H9 (cell line): ENCODE measurements at regions not wholly inside any gene's neighbourhood (a gene's known extent, or its start where the extent isn't known, plus 50 kb on each side); places are given as distances from the start of the nearest gene placed in this dataset.

Source experiments
- DNase-seq: peaks from one replicate; pipeline ENCODE4 v3.0.0-alpha.2; 2017
- H2AFZ ChIP-seq: one replicate; pipeline ENCODE4 v1.6.1; 2013; ENCODE audit warnings: mild to moderate bottlenecking, low read length, control low read depth, moderate library complexity
- H2AK5ac ChIP-seq: 2 replicates; pipeline ENCODE4 v1.6.1; 2013; ENCODE audit warnings: low read length, control low read depth, mixed read lengths; ENCODE audit not compliant: insufficient read length
- H2BK120ac ChIP-seq: one replicate; pipeline ENCODE4 v1.6.1; 2013; ENCODE audit warnings: low read depth, mild to moderate bottlenecking, low read length, control low read depth, inconsistent platforms; ENCODE audit not compliant: poor library complexity, severe bottlenecking
- H2BK12ac ChIP-seq: 2 replicates; pipeline ENCODE4 v1.6.1; 2013; ENCODE audit warnings: low read length, control low read depth, mixed read lengths, low read depth; ENCODE audit not compliant: insufficient read length
- H2BK15ac ChIP-seq: 2 replicates; pipeline ENCODE4 v1.6.1; 2013; ENCODE audit warnings: low read depth, low read length, control low read depth
- H2BK20ac ChIP-seq: one replicate; pipeline ENCODE4 v1.6.1; 2013; ENCODE audit warnings: low read depth, mild to moderate bottlenecking, low read length, control low read depth, inconsistent platforms; ENCODE audit not compliant: poor library complexity, severe bottlenecking
- H2BK5ac ChIP-seq: 2 replicates; pipeline ENCODE4 v1.6.1; 2013; ENCODE audit warnings: low read length, control low read depth, mixed read lengths; ENCODE audit not compliant: insufficient read length
- H3K14ac ChIP-seq: 2 replicates; pipeline ENCODE4 v1.6.1; 2013; ENCODE audit warnings: low read length, control low read depth; ENCODE audit not compliant: insufficient read depth
- H3K18ac ChIP-seq: 2 replicates; pipeline ENCODE4 v1.6.1; 2013; ENCODE audit warnings: low read depth, mild to moderate bottlenecking, mixed read lengths, low read length, control low read depth; ENCODE audit not compliant: insufficient read length
- H3K23ac ChIP-seq: 2 replicates; pipeline ENCODE4 v1.6.1; 2013; ENCODE audit warnings: low read length, control low read depth, mixed read lengths, low read depth; ENCODE audit not compliant: insufficient read length
- H3K23me2 ChIP-seq: 2 replicates; pipeline ENCODE4 v1.6.1; 2013; ENCODE audit warnings: low read depth, mild to moderate bottlenecking, mixed read lengths, low read length, control low read depth; ENCODE audit not compliant: insufficient read length, poor library complexity, severe bottlenecking
- H3K27ac ChIP-seq: 2 replicates; pipeline ENCODE4 v1.5.1; 2013; ENCODE audit warnings: low read length, control low read depth, mixed read lengths, low read depth; ENCODE audit not compliant: insufficient read length
- H3K27me3 ChIP-seq: 2 replicates; pipeline ENCODE4 v1.6.1; 2013; ENCODE audit warnings: low read length, control low read depth, inconsistent platforms; ENCODE audit not compliant: insufficient read depth
- H3K4ac ChIP-seq: 2 replicates; pipeline ENCODE4 v1.6.1; 2013; ENCODE audit warnings: low read depth, mild to moderate bottlenecking, control low read depth, inconsistent platforms, low read length, moderate library complexity
- H3K4me1 ChIP-seq: 2 replicates; pipeline ENCODE4 v1.6.1; 2013; ENCODE audit warnings: low read length, control low read depth, inconsistent platforms; ENCODE audit not compliant: insufficient read depth
- H3K4me2 ChIP-seq: 2 replicates; pipeline ENCODE4 v1.6.1; 2013; ENCODE audit warnings: low read length, control low read depth, mixed read lengths; ENCODE audit not compliant: insufficient read length, insufficient read depth
- H3K56ac ChIP-seq: 2 replicates; pipeline ENCODE4 v1.6.1; 2013; ENCODE audit warnings: low read depth, mild to moderate bottlenecking, mixed read lengths, low read length, control low read depth; ENCODE audit not compliant: insufficient read length
- H3K79me1 ChIP-seq: 2 replicates; pipeline ENCODE4 v1.6.1; 2013; ENCODE audit warnings: low read depth, mild to moderate bottlenecking, moderate library complexity, low read length, control low read depth, inconsistent platforms; ENCODE audit not compliant: insufficient read depth, poor library complexity, severe bottlenecking
- H3K79me2 ChIP-seq: 2 replicates; pipeline ENCODE4 v1.6.1; 2013; ENCODE audit warnings: low read length, control low read depth, inconsistent platforms; ENCODE audit not compliant: insufficient read depth
- H3K9ac ChIP-seq: 2 replicates; pipeline ENCODE4 v1.6.1; 2013; ENCODE audit warnings: low read length, control low read depth, mixed read lengths; ENCODE audit not compliant: insufficient read length; ENCODE audit errors: extremely low read depth
- H3K9me3 ChIP-seq: one replicate; pipeline ENCODE4 v1.6.1; 2013; ENCODE audit warnings: low read depth, low read length, inconsistent platforms; ENCODE audit not compliant: control insufficient read depth
- H3T11ph ChIP-seq: one replicate; pipeline ENCODE4 v1.6.1; 2013; ENCODE audit warnings: mild to moderate bottlenecking, low read length, control low read depth, inconsistent platforms
- H4K20me1 ChIP-seq: one replicate; pipeline ENCODE4 v1.6.1; 2013; ENCODE audit not compliant: control insufficient read depth, insufficient read length, insufficient read depth
- H4K5ac ChIP-seq: 2 replicates; pipeline ENCODE4 v1.6.1; 2013; ENCODE audit warnings: low read depth, mild to moderate bottlenecking, mixed read lengths, low read length, control low read depth; ENCODE audit not compliant: insufficient read length
- H4K8ac ChIP-seq: replicated peaks from 2 replicates; pipeline ENCODE4 v1.6.1; 2013; ENCODE audit warnings: low read length, control low read depth, mixed read lengths, low read depth; ENCODE audit not compliant: insufficient read length
- H4K91ac ChIP-seq: 2 replicates; pipeline ENCODE4 v1.6.1; 2013; ENCODE audit warnings: low read depth, mild to moderate bottlenecking, moderate library complexity, mixed read lengths, low read length, control low read depth; ENCODE audit not compliant: insufficient read length
- H3K27ac Mint-ChIP-seq, 3 experiments: 2 replicates in 2 of 3; 3 replicates in 1 of 3; pipeline ENCODE4 v1.8.0; 2020 to 2021; ENCODE audit warnings: mixed read lengths in 3 of 3, mild to moderate bottlenecking in 1 of 3, moderate library complexity in 1 of 3
- H3K27me3 Mint-ChIP-seq: 2 replicates; pipeline ENCODE4 v1.8.0; 2021; ENCODE audit warnings: low read depth, mild to moderate bottlenecking, moderate library complexity, mixed read lengths
- H3K36me3 Mint-ChIP-seq, 3 experiments: 2 replicates in 2 of 3; 3 replicates in 1 of 3; pipeline ENCODE4 v1.8.0; 2020 to 2021; ENCODE audit warnings: low read depth in 3 of 3, mixed read lengths in 3 of 3; ENCODE audit not compliant: insufficient read depth in 1 of 3
- H3K4me1 Mint-ChIP-seq, 2 experiments: 2 replicates each; pipeline ENCODE4 v1.8.0; 2020; ENCODE audit warnings: mixed read lengths in 2 of 2
- H3K4me3 Mint-ChIP-seq, 2 experiments: 2 replicates in 1 of 2; 3 replicates in 1 of 2; pipeline ENCODE4 v1.8.0; 2020 to 2021; ENCODE audit warnings: mild to moderate bottlenecking in 2 of 2, mixed read lengths in 2 of 2, moderate library complexity in 1 of 2
- H3K9me3 Mint-ChIP-seq, 2 experiments: 2 replicates in 1 of 2; 3 replicates in 1 of 2; pipeline ENCODE4 v1.8.0; 2020; ENCODE audit warnings: mild to moderate bottlenecking in 2 of 2, mixed read lengths in 2 of 2, moderate library complexity in 1 of 2
- CTCF ChIP-seq: fragments of 200-600 bp; sonication (generic); conservative IDR thresholded peaks from 3 replicates; pipeline ENCODE4 v1.8.0; 2021; ENCODE audit warnings: antibody characterized with exemption, mild to moderate bottlenecking
- WGBS: extraction: QIAGEN DNeasy Blood & Tissue Kit; methylation state at CpG from one replicate; pipeline ENCODE4 v1.1.7; 2013; ENCODE audit warnings: missing lambda C conversion rate, low lambda C conversion rate, mixed read lengths; ENCODE audit not compliant: insufficient read length; ENCODE audit errors: extremely low coverage; 5-methylcytosine and 5-hydroxymethylcytosine counted together

GRCh38 chr21:25326181-25326580 is 281.1 kb downstream of the MRPL39 start:
- no peak overlapping the region for H2BK5ac ChIP-seq
- no peak overlapping the region for H2BK15ac ChIP-seq
- no peak overlapping the region for H3K18ac ChIP-seq
- Mint-ChIP-seq H3K9me3 (no peaks in the 10 kb centered on the region; a peak in 1 of 5 replicates), H3K36me3 (no peaks in the 10 kb centered on the region), H3K4me1 (peaks cover 12 to 14% of the 10 kb centered on the region in 2 experiments), H3K27me3 (no peaks in the 10 kb centered on the region), H3K27ac (no peak overlapping the region), H3K4me3 (no peak overlapping the region)
- H3K9ac ChIP-seq = no peak overlapping the region
- no peak overlapping the region for H3K56ac ChIP-seq
- H3K79me2 ChIP-seq = no peaks in the 10 kb centered on the region
- H4K8ac ChIP-seq = no peak overlapping the region
- no peak overlapping the region for H4K5ac ChIP-seq
- no peak overlapping the region for H3K4ac ChIP-seq
- no peak for DNase-seq
- H3K27me3 ChIP-seq = no peaks in the 10 kb centered on the region
- H3K27ac ChIP-seq = no peak overlapping the region
- H3K4me2 ChIP-seq = no peak overlapping the region
- no peaks in the 10 kb centered on the region for H3K9me3 ChIP-seq
- no peak overlapping the region for H4K91ac ChIP-seq
- H3K79me1 ChIP-seq = no peaks in the 10 kb centered on the region
- no peak overlapping the region for H2AK5ac ChIP-seq
- no peaks in the 10 kb centered on the region for H4K20me1 ChIP-seq
- H2BK120ac ChIP-seq = no peak overlapping the region
- no peak overlapping the region for H3T11ph ChIP-seq
- no peak for TF ChIP-seq CTCF
- H2AFZ ChIP-seq = no peak overlapping the region
- no peak overlapping the region for H3K23ac ChIP-seq
- H3K23me2 ChIP-seq = no peaks in the 10 kb centered on the region
- no peak overlapping the region for H2BK20ac ChIP-seq
- WGBS = no CpG with 5 or more reads among the region's 2 CpGs
- no peaks in the 10 kb centered on the region for H3K4me1 ChIP-seq
- H2BK12ac ChIP-seq = no peak overlapping the region
- no peak overlapping the region for H3K14ac ChIP-seq
